DOHH2 (cell line): ENCODE measurements at regions not wholly inside any gene's neighbourhood (a gene's known extent, or its start where the extent isn't known, plus 50 kb on each side); places are given as distances from the start of the nearest gene placed in this dataset.

Source experiments
- CTCF ChIP-seq: fragments of 200-600 bp; sonication (generic); IDR thresholded peaks from one replicate; pipeline ENCODE4 v1.5.1; 2014; ENCODE audit warnings: antibody characterized with exemption, mild to moderate bottlenecking, low read depth, low read length; ENCODE audit not compliant: poor library complexity, severe bottlenecking
- EZH2phosphoT487 ChIP-seq: fragments of 200-600 bp; sonication (generic); IDR thresholded peaks from 2 replicates; pipeline ENCODE4 v1.6.1; 2017; ENCODE audit warnings: borderline replicate concordance, mild to moderate bottlenecking, antibody characterized with exemption, low read length, moderate library complexity, mixed read lengths

- TF ChIP-seq CTCF: no peak
- TF ChIP-seq EZH2phosphoT487: no peak
Observed at GRCh38 chr22:34736081-34736480, 329.9 kb upstream of the ISX start.
